Keratinocyte (primary cell): ENCODE measurements at regions not wholly inside any gene's neighbourhood (a gene's known extent, or its start where the extent isn't known, plus 50 kb on each side); places are given as distances from the start of the nearest gene placed in this dataset.

Experiments
- CTCF ChIP-seq, 3 experiments: IDR thresholded peaks in 1 of 3; conservative IDR thresholded peaks in 1 of 3; optimal IDR thresholded peaks in 1 of 3; 2 replicates in 2 of 3; 3 replicates in 1 of 3; pipeline versions ENCODE3 to v1.5.1; 2011; ENCODE audit warnings: low read length in 3 of 3, mild to moderate bottlenecking in 3 of 3, moderate library complexity in 2 of 3, control low read depth in 1 of 3, inconsistent platforms in 1 of 3; ENCODE audit not compliant: insufficient read depth in 2 of 3; ENCODE audit errors: extremely low read depth in 1 of 3
- EZH2 ChIP-seq: IDR thresholded peaks from one replicate; pipeline ENCODE4 v1.6.1; 2012; ENCODE audit warnings: inconsistent platforms, mild to moderate bottlenecking, low read length, moderate library complexity

GRCh38 chr2:177076636-177077179 lies 135.9 kb upstream of the HNRNPA3 start:
- no peak for TF ChIP-seq CTCF (optimal IDR thresholded peaks at IDR 0.05 in 1 of 3, IDR thresholded peaks at IDR 0.05 in 1 of 3, conservative IDR thresholded peaks at IDR 0.05 in 1 of 3; ENCODE audit: extremely low read depth in 1 of 3, insufficient read depth in 2 of 3, low read length in 3 of 3)
- no peak for TF ChIP-seq EZH2
